ENCODE measurements at regions not wholly inside any gene's neighbourhood (a gene's known extent, or its start where the extent isn't known, plus 50 kb on each side); places are given as distances from the start of the nearest gene placed in this dataset.

- no peak for DNase-seq (ENCODE audit: low spot score)
- Histone ChIP-seq H2BK12ac (ENCODE audit: low read length) (no peak overlapping the region), H4K8ac (ENCODE audit: low read depth, low read length) (no peak overlapping the region), H3K14ac (ENCODE audit: low read length) (no peak overlapping the region), H3K9ac (ENCODE audit: low read depth, low read length, poor library complexity) (no peak overlapping the region), H3K79me1 (ENCODE audit: low read depth, low read length) (no peaks in the 10 kb centered on the region), H2BK15ac (ENCODE audit: low read length) (no peak overlapping the region), H3K23ac (ENCODE audit: low read depth, low read length, poor library complexity) (no peak overlapping the region), H3K27me3 (ENCODE audit: control insufficient read depth in 3 of 3, insufficient read depth in 3 of 3, low read depth in 1 of 3, low read length in 3 of 3) (no peaks in the 10 kb centered on the region), H3K4ac (ENCODE audit: low read length) (no peak overlapping the region), H3K27ac (replicated peaks; ENCODE audit: low read length) (no peak overlapping the region), H3K4me2 (ENCODE audit: insufficient read depth, low read length, poor library complexity, severe bottlenecking) (no peak overlapping the region), H2BK5ac (ENCODE audit: low read length) (no peak overlapping the region), H3K9me3 (replicated peaks in 1 of 2; ENCODE audit: control insufficient read depth in 2 of 2, insufficient read depth in 1 of 2, low read depth in 1 of 2, low read length in 2 of 2) (no peaks in the 10 kb centered on the region), H3K4me1 (ENCODE audit: control insufficient read depth in 2 of 2, insufficient read depth in 1 of 2, low read depth in 1 of 2, low read length in 2 of 2) (peaks cover 0 to 4% of the 10 kb centered on the region in 2 donors), H3K4me3 (ENCODE audit: low read length in 2 of 2) (no peak overlapping the region), H2AK5ac (ENCODE audit: low read depth, low read length) (no peak overlapping the region), H3K18ac (ENCODE audit: low read length) (no peak overlapping the region), H2AFZ (ENCODE audit: low read length) (peak overlapping the region; percentile 25), H3K36me3 (replicated peaks in 1 of 2; ENCODE audit: control insufficient read depth in 2 of 2, insufficient read depth in 2 of 2, low read length in 2 of 2) (no peaks in the 10 kb centered on the region), H4K91ac (ENCODE audit: low read depth, low read length, poor library complexity) (no peak overlapping the region), H2BK120ac (ENCODE audit: low read depth, low read length) (no peak overlapping the region)
- WGBS, 2 donors (ENCODE audit: extremely low coverage in 2 of 2, insufficient read length in 2 of 2, insufficient replicate concordance in 1 of 2) = no CpG with 5 or more reads among the region's 4 CpGs
Measured at GRCh38 chr4:124390861-124391260, 321.7 kb downstream of the ANKRD50 start.

GRCh38 chr4:124396333-124396732, 316.2 kb downstream of the ANKRD50 start:
- Histone ChIP-seq H3K23ac (ENCODE audit: low read depth, low read length, poor library complexity) (no peak overlapping the region), H3K9ac (ENCODE audit: low read depth, low read length, poor library complexity) (no peak overlapping the region), H2BK120ac (ENCODE audit: low read depth, low read length) (no peak overlapping the region), H4K91ac (ENCODE audit: low read depth, low read length, poor library complexity) (no peak overlapping the region), H2BK12ac (ENCODE audit: low read length) (no peak overlapping the region), H3K4me1 (ENCODE audit: control insufficient read depth in 2 of 2, insufficient read depth in 1 of 2, low read depth in 1 of 2, low read length in 2 of 2) (no peaks in the 10 kb centered on the region), H4K8ac (ENCODE audit: low read depth, low read length) (no peak overlapping the region), H2AFZ (ENCODE audit: low read length) (no peak overlapping the region), H3K4me3 (ENCODE audit: low read length in 2 of 2) (no peak overlapping the region), H2BK5ac (ENCODE audit: low read length) (no peak overlapping the region), H3K4ac (ENCODE audit: low read length) (no peak overlapping the region), H3K9me3 (replicated peaks in 1 of 2; ENCODE audit: control insufficient read depth in 2 of 2, insufficient read depth in 1 of 2, low read depth in 1 of 2, low read length in 2 of 2) (no peaks in the 10 kb centered on the region), H3K18ac (ENCODE audit: low read length) (no peak overlapping the region), H3K4me2 (ENCODE audit: insufficient read depth, low read length, poor library complexity, severe bottlenecking) (no peak overlapping the region), H3K27me3 (ENCODE audit: control insufficient read depth in 3 of 3, insufficient read depth in 3 of 3, low read depth in 1 of 3, low read length in 3 of 3) (no peaks in the 10 kb centered on the region), H2BK15ac (ENCODE audit: low read length) (no peak overlapping the region), H3K79me1 (ENCODE audit: low read depth, low read length) (no peaks in the 10 kb centered on the region), H3K36me3 (replicated peaks in 1 of 2; ENCODE audit: control insufficient read depth in 2 of 2, insufficient read depth in 2 of 2, low read length in 2 of 2) (no peaks in the 10 kb centered on the region), H2AK5ac (ENCODE audit: low read depth, low read length) (no peak overlapping the region), H3K27ac (replicated peaks; ENCODE audit: low read length) (no peak overlapping the region), H3K14ac (ENCODE audit: low read length) (no peak overlapping the region)
- WGBS, 2 donors (ENCODE audit: extremely low coverage in 2 of 2, insufficient read length in 2 of 2, insufficient replicate concordance in 1 of 2) = no CpG with 5 or more reads among the region's 3 CpGs
- no peak for DNase-seq (ENCODE audit: low spot score)

- H2AK5ac ChIP-seq (ENCODE audit: low read depth, low read length) = no peak overlapping the region
- no peak overlapping the region for H3K23ac ChIP-seq (ENCODE audit: low read depth, low read length, poor library complexity)
- H3K18ac ChIP-seq (ENCODE audit: low read length) = no peak overlapping the region
- no peak overlapping the region for H3K27ac ChIP-seq (replicated peaks; ENCODE audit: low read length)
- H4K91ac ChIP-seq (ENCODE audit: low read depth, low read length, poor library complexity) = no peak overlapping the region
- no peaks in the 10 kb centered on the region for H3K9me3 ChIP-seq (replicated peaks in 1 of 2; ENCODE audit: control insufficient read depth in 2 of 2, insufficient read depth in 1 of 2, low read depth in 1 of 2, low read length in 2 of 2)
- no peak for DNase-seq (ENCODE audit: low spot score)
- H3K27me3 ChIP-seq (ENCODE audit: control insufficient read depth in 3 of 3, insufficient read depth in 3 of 3, low read depth in 1 of 3, low read length in 3 of 3) = no peaks in the 10 kb centered on the region
- H3K79me1 ChIP-seq (ENCODE audit: low read depth, low read length) = no peaks in the 10 kb centered on the region
- H3K4me1 ChIP-seq (ENCODE audit: control insufficient read depth in 2 of 2, insufficient read depth in 1 of 2, low read depth in 1 of 2, low read length in 2 of 2) = no peaks in the 10 kb centered on the region
- no peak overlapping the region for H3K4me3 ChIP-seq (ENCODE audit: low read length in 2 of 2)
- no peak overlapping the region for H2BK120ac ChIP-seq (ENCODE audit: low read depth, low read length)
- H3K9ac ChIP-seq (ENCODE audit: low read depth, low read length, poor library complexity) = no peak overlapping the region
- no peak overlapping the region for H2BK5ac ChIP-seq (ENCODE audit: low read length)
- no peak overlapping the region for H2AFZ ChIP-seq (ENCODE audit: low read length)
- H2BK15ac ChIP-seq (ENCODE audit: low read length) = no peak overlapping the region
- H2BK12ac ChIP-seq (ENCODE audit: low read length) = no peak overlapping the region
- no peaks in the 10 kb centered on the region for H3K36me3 ChIP-seq (replicated peaks in 1 of 2; ENCODE audit: control insufficient read depth in 2 of 2, insufficient read depth in 2 of 2, low read length in 2 of 2)
- no peak overlapping the region for H3K4ac ChIP-seq (ENCODE audit: low read length)
- WGBS, 2 donors (ENCODE audit: extremely low coverage in 2 of 2, insufficient read length in 2 of 2, insufficient replicate concordance in 1 of 2) = no CpG with 5 or more reads among the region's 3 CpGs
- no peak overlapping the region for H4K8ac ChIP-seq (ENCODE audit: low read depth, low read length)
- no peak overlapping the region for H3K4me2 ChIP-seq (ENCODE audit: insufficient read depth, low read length, poor library complexity, severe bottlenecking)
- no peak overlapping the region for H3K14ac ChIP-seq (ENCODE audit: low read length)
Measured at GRCh38 chr4:124401606-124402005, 310.9 kb downstream of the ANKRD50 start.

GRCh38 chr4:124409044-124409443, 303.5 kb downstream of the ANKRD50 start:
- H3K23ac ChIP-seq (ENCODE audit: low read depth, low read length, poor library complexity) = no peak overlapping the region
- no peak overlapping the region for H3K18ac ChIP-seq (ENCODE audit: low read length)

More at GRCh38 chr4:124409044-124409443, 303.5 kb downstream of the ANKRD50 start:
- Histone ChIP-seq H3K4me3 (ENCODE audit: low read length in 2 of 2) (no peak overlapping the region), H3K14ac (ENCODE audit: low read length) (no peak overlapping the region), H3K36me3 (replicated peaks in 1 of 2; ENCODE audit: control insufficient read depth in 2 of 2, insufficient read depth in 2 of 2, low read length in 2 of 2) (no peaks in the 10 kb centered on the region), H2BK120ac (ENCODE audit: low read depth, low read length) (no peak overlapping the region), H3K27me3 (ENCODE audit: control insufficient read depth in 3 of 3, insufficient read depth in 3 of 3, low read depth in 1 of 3, low read length in 3 of 3) (no peaks in the 10 kb centered on the region), H4K8ac (ENCODE audit: low read depth, low read length) (no peak overlapping the region), H3K4ac (ENCODE audit: low read length) (no peak overlapping the region), H2BK5ac (ENCODE audit: low read length) (no peak overlapping the region), H3K9me3 (replicated peaks in 1 of 2; ENCODE audit: control insufficient read depth in 2 of 2, insufficient read depth in 1 of 2, low read depth in 1 of 2, low read length in 2 of 2) (no peaks in the 10 kb centered on the region), H2AFZ (ENCODE audit: low read length) (peak overlapping the region; percentile 56), H3K4me1 (ENCODE audit: control insufficient read depth in 2 of 2, insufficient read depth in 1 of 2, low read depth in 1 of 2, low read length in 2 of 2) (no peaks in the 10 kb centered on the region), H2AK5ac (ENCODE audit: low read depth, low read length) (no peak overlapping the region), H3K27ac (replicated peaks; ENCODE audit: low read length) (no peak overlapping the region), H3K79me1 (ENCODE audit: low read depth, low read length) (no peaks in the 10 kb centered on the region), H3K4me2 (ENCODE audit: insufficient read depth, low read length, poor library complexity, severe bottlenecking) (no peak overlapping the region), H2BK12ac (ENCODE audit: low read length) (no peak overlapping the region), H2BK15ac (ENCODE audit: low read length) (no peak overlapping the region), H4K91ac (ENCODE audit: low read depth, low read length, poor library complexity) (no peak overlapping the region), H3K9ac (ENCODE audit: low read depth, low read length, poor library complexity) (no peak overlapping the region)
- no CpG with 5 or more reads among the region's 4 CpGs for WGBS, 2 donors (ENCODE audit: extremely low coverage in 2 of 2, insufficient read length in 2 of 2, insufficient replicate concordance in 1 of 2)
- no peak for DNase-seq (ENCODE audit: low spot score)
